Liver (tissue), 3 donors: ENCODE measurements at regions not wholly inside any gene's neighbourhood (a gene's known extent, or its start where the extent isn't known, plus 50 kb on each side); places are given as distances from the start of the nearest gene placed in this dataset.

Experiments
- FOXA2 ChIP-seq: IDR thresholded peaks from 2 replicates; pipeline ENCODE4 v1.6.1; 2016; ENCODE audit warnings: antibody characterized with exemption
- HNF4A ChIP-seq, 2 donors: conservative IDR thresholded peaks; 2 replicates each; pipeline ENCODE4 v1.6.1; 2016; ENCODE audit warnings: antibody characterized with exemption in 2 of 2, mild to moderate bottlenecking in 2 of 2
- HNF4G ChIP-seq: IDR thresholded peaks from 2 replicates; pipeline ENCODE4 v1.6.1; 2016; ENCODE audit warnings: antibody characterized with exemption
- NR2F2 ChIP-seq: IDR thresholded peaks from 2 replicates; pipeline ENCODE4 v1.6.1; 2016; ENCODE audit warnings: antibody characterized with exemption
- RAD21 ChIP-seq, 2 donors: IDR thresholded peaks; 2 replicates each; pipeline ENCODE4 v1.6.1; 2016; ENCODE audit warnings: antibody characterized with exemption in 2 of 2, mild to moderate bottlenecking in 2 of 2
- RXRA ChIP-seq, 2 donors: IDR thresholded peaks; 2 replicates each; pipeline ENCODE4 v1.6.1; 2017 to 2018; ENCODE audit warnings: antibody characterized with exemption in 2 of 2, mild to moderate bottlenecking in 1 of 2
- SP1 ChIP-seq: IDR thresholded peaks from 2 replicates; pipeline ENCODE4 v1.6.1; 2018; ENCODE audit warnings: antibody characterized with exemption, mild to moderate bottlenecking
- TAF1 ChIP-seq: conservative IDR thresholded peaks from 2 replicates; pipeline ENCODE4 v1.6.1; 2016; ENCODE audit warnings: antibody characterized with exemption, mild to moderate bottlenecking
- TF ChIP-seq, protein P1 (sequence below): fragments of 150-350 bp; IDR thresholded peaks from 2 replicates; pipeline ENCODE4 v1.5.1; 2017; ENCODE audit warnings: improper control_type of control experiment, low read depth, low read length; ENCODE audit not compliant: missing input control
- TF ChIP-seq, protein P2 (sequence below): IDR thresholded peaks from 2 replicates; pipeline ENCODE4 v1.6.1; 2016; ENCODE audit warnings: antibody characterized with exemption, mild to moderate bottlenecking
- TF ChIP-seq, protein P3 (sequence below): IDR thresholded peaks from 2 replicates; pipeline ENCODE4 v1.6.1; 2016; ENCODE audit warnings: antibody characterized with exemption
- donor health status: healthy.
- donor health status: healthy.

DNA sequence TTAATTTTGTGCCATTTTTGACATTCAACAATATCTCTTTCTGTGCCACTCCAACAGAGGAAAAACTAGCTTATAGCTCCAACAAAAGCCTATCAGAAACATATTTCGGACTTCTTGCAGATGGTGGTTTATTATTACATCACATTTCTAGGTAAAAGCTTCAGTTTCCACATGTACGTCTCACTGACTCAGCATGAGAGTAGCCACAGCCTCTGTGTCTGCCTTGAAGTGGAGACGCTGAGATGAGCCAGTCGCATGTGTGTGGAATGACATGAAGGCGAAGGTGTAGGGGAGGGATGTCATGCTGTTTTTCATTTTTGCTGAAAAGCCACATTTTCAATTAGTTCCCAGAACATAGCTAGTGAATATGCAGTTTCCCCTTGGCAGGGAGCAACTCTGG lies 598.6 kb downstream of the EFNB2 start:
- TF ChIP-seq, protein P1, sequence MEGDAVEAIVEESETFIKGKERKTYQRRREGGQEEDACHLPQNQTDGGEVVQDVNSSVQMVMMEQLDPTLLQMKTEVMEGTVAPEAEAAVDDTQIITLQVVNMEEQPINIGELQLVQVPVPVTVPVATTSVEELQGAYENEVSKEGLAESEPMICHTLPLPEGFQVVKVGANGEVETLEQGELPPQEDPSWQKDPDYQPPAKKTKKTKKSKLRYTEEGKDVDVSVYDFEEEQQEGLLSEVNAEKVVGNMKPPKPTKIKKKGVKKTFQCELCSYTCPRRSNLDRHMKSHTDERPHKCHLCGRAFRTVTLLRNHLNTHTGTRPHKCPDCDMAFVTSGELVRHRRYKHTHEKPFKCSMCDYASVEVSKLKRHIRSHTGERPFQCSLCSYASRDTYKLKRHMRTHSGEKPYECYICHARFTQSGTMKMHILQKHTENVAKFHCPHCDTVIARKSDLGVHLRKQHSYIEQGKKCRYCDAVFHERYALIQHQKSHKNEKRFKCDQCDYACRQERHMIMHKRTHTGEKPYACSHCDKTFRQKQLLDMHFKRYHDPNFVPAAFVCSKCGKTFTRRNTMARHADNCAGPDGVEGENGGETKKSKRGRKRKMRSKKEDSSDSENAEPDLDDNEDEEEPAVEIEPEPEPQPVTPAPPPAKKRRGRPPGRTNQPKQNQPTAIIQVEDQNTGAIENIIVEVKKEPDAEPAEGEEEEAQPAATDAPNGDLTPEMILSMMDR, result no peak
- TF ChIP-seq HNF4G (no peak), HNF4A (conservative IDR thresholded peaks at IDR 0.05) (no peak), FOXA2 (no peak), TAF1 (no peak), RAD21 (IDR thresholded peaks at IDR 0.05) (no peak), NR2F2 (no peak), SP1 (no peak), RXRA (IDR thresholded peaks at IDR 0.05) (no peak)
- TF ChIP-seq, protein P2, sequence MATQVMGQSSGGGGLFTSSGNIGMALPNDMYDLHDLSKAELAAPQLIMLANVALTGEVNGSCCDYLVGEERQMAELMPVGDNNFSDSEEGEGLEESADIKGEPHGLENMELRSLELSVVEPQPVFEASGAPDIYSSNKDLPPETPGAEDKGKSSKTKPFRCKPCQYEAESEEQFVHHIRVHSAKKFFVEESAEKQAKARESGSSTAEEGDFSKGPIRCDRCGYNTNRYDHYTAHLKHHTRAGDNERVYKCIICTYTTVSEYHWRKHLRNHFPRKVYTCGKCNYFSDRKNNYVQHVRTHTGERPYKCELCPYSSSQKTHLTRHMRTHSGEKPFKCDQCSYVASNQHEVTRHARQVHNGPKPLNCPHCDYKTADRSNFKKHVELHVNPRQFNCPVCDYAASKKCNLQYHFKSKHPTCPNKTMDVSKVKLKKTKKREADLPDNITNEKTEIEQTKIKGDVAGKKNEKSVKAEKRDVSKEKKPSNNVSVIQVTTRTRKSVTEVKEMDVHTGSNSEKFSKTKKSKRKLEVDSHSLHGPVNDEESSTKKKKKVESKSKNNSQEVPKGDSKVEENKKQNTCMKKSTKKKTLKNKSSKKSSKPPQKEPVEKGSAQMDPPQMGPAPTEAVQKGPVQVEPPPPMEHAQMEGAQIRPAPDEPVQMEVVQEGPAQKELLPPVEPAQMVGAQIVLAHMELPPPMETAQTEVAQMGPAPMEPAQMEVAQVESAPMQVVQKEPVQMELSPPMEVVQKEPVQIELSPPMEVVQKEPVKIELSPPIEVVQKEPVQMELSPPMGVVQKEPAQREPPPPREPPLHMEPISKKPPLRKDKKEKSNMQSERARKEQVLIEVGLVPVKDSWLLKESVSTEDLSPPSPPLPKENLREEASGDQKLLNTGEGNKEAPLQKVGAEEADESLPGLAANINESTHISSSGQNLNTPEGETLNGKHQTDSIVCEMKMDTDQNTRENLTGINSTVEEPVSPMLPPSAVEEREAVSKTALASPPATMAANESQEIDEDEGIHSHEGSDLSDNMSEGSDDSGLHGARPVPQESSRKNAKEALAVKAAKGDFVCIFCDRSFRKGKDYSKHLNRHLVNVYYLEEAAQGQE, result no peak
- TF ChIP-seq, protein P3, sequence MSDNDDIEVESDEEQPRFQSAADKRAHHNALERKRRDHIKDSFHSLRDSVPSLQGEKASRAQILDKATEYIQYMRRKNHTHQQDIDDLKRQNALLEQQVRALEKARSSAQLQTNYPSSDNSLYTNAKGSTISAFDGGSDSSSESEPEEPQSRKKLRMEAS, result no peak
